Esophagus squamous epithelium (tissue), 5 donors: ENCODE measurements at regions not wholly inside any gene's neighbourhood (a gene's known extent, or its start where the extent isn't known, plus 50 kb on each side); places are given as distances from the start of the nearest gene placed in this dataset.

ENCODE experiments used
- DNase-seq: peaks from one replicate; lab custom pipeline; 2025; lab: John Stamatoyannopoulos, UW
- H3K27ac ChIP-seq, 4 donors: fragments of 200-600 bp; sonication (generic); one replicate each; pipeline ENCODE4 v1.5.1; 2016 to 2019; ENCODE audit warnings: mild to moderate bottlenecking in 1 of 4
- H3K27me3 ChIP-seq, 4 donors: fragments of 200-600 bp; sonication (generic); 1 replicate in 3 of 4; 2 replicates in 1 of 4; pipeline versions ENCODE4 v1.5.1 to v1.6.0; 2017 to 2021; ENCODE audit warnings: antibody characterized with exemption in 1 of 4
- H3K36me3 ChIP-seq, 3 donors: fragments of 200-600 bp; sonication (generic); one replicate each; pipeline ENCODE4 v1.5.1; 2016 to 2019
- H3K4me1 ChIP-seq, 3 donors: fragments of 200-600 bp; sonication (generic); one replicate each; pipeline ENCODE4 v1.5.1; 2017 to 2019
- H3K4me3 ChIP-seq, 4 donors: fragments of 200-600 bp; sonication (generic); 1 replicate in 3 of 4; 2 replicates in 1 of 4; pipeline ENCODE4 v1.5.1; 2016 to 2019; ENCODE audit warnings: mild to moderate bottlenecking in 2 of 4, moderate library complexity in 1 of 4
- H3K9me3 ChIP-seq, 3 donors: fragments of 200-600 bp; sonication (generic); one replicate each; pipeline ENCODE4 v1.5.1; 2016 to 2019
- CTCF ChIP-seq, 6 experiments: fragments of 450-650 bp in 4 of 6; fragments of 200-600 bp in 2 of 6; sonication (generic) in 2 of 6; IDR thresholded peaks; one replicate each; pipeline ENCODE4 v1.5.1; 2016 to 2019; ENCODE audit warnings: antibody characterized with exemption in 6 of 6, mild to moderate bottlenecking in 4 of 6, moderate library complexity in 4 of 6
- POLR2A ChIP-seq, 4 donors: fragments of 450-650 bp; IDR thresholded peaks; one replicate each; pipeline ENCODE4 v1.6.1; 2017; ENCODE audit warnings: antibody characterized with exemption in 4 of 4, mild to moderate bottlenecking in 4 of 4, moderate library complexity in 3 of 4
- WGBS, 2 donors: methylation state at CpG; one replicate each; pipeline ENCODE4 v1.1.5; 2018; 5-methylcytosine and 5-hydroxymethylcytosine counted together
- intact Hi-C: fragments of 100-400 bp; cut with DNase I; formaldehyde crosslinking; loops from one replicate; pipeline ENCODE4 v1.15.0; 2022
- donor health status: DM: yes; HTN: yes; CAD: no.

DNA sequence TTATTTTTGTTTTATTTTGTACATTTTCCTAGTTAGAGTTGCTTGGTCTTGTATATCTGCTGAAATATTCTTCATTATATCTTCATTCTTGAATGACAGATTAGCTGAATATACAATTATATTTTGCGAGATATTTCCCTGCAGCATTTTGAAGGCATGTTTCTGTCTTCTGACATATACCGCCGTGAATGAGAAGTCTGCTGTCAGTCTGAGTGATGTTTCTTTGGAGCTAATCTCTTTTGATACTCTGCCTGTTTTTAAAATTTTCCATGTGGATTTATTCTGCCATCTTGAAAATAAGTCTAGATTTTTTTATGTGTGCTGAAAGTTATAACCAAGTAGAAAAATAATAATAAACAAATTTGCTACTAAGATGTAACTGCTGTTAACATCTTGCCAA, 148.5 kb downstream of the MAGEC1 start:
- DNase-seq = no peak
- Histone ChIP-seq H3K27me3 (no peaks in the 10 kb centered on the region), H3K4me1 (no peaks in the 10 kb centered on the region), H3K27ac (no peak overlapping the region), H3K9me3 (no peaks in the 10 kb centered on the region), H3K36me3 (no peaks in the 10 kb centered on the region), H3K4me3 (no peak overlapping the region)
- 76 to 78% methylated on average over 3 of the region's 3 CpGs for WGBS, 2 donors
- TF ChIP-seq CTCF (IDR thresholded peaks at IDR 0.05) (no peak), POLR2A (IDR thresholded peaks at IDR 0.05) (no peak)
- intact Hi-C loops = no loop called here

- Histone ChIP-seq H3K27ac (no peak overlapping the region), H3K4me3 (no peak overlapping the region), H3K36me3 (no peaks in the 10 kb centered on the region), H3K27me3 (no peaks in the 10 kb centered on the region), H3K9me3 (no peaks in the 10 kb centered on the region), H3K4me1 (no peaks in the 10 kb centered on the region)
- intact Hi-C loops = no loop called here
- DNase-seq = no peak
- TF ChIP-seq POLR2A (IDR thresholded peaks at IDR 0.05) (no peak), CTCF (IDR thresholded peaks at IDR 0.05) (no peak)
- 67 to 68% methylated on average over 3 of the region's 3 CpGs for WGBS, 2 donors
Observed at GRCh38 chrX:142043196-142043595, 139.5 kb downstream of the MAGEC1 start.

GRCh38 chrX:142040906-142041305, 137.2 kb downstream of the MAGEC1 start:
- no peak overlapping the region for H3K4me3 ChIP-seq
- no peaks in the 10 kb centered on the region for H3K27me3 ChIP-seq
- DNase-seq = no peak
- H3K4me1 ChIP-seq = no peaks in the 10 kb centered on the region
- TF ChIP-seq CTCF (IDR thresholded peaks at IDR 0.05) (no peak), POLR2A (IDR thresholded peaks at IDR 0.05) (no peak)
- intact Hi-C loops = no loop called here
- H3K9me3 ChIP-seq = no peaks in the 10 kb centered on the region
- no peak overlapping the region for H3K27ac ChIP-seq
- WGBS, 2 donors = 78% methylated on average over 4 of the region's 6 CpGs
- H3K36me3 ChIP-seq = no peaks in the 10 kb centered on the region

DNA sequence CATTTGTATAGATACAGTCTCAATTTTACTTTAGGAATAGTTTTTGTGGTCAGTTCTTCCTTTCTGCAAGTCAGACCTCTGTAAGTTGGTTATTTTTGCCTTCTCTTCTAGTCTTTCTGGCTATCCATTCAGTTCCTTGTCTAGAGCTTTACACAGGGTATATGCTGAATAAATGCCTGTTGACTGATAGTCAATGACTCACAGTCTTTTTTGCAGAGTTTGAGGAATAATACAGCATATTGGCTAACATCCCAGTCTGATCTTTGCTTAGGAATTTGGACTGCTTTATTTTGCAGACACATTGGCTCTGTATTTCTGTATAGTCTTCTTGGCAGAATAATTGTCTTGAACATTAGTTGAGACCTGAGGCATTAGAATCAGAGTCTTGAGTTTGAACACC, 132.4 kb downstream of the MAGEC1 start:
- H3K27ac ChIP-seq = no peak overlapping the region
- no peak overlapping the region for H3K4me3 ChIP-seq
- TF ChIP-seq CTCF (IDR thresholded peaks at IDR 0.05) = no peak
- TF ChIP-seq POLR2A (IDR thresholded peaks at IDR 0.05) = no peak

GRCh38 chrX:142005532-142005931, 101.8 kb downstream of the MAGEC1 start:
- no peak for TF ChIP-seq POLR2A (IDR thresholded peaks at IDR 0.05)
- TF ChIP-seq CTCF (IDR thresholded peaks at IDR 0.05) = no peak
- WGBS, 2 donors = 63 to 71% methylated on average over 1 of the region's 1 CpG
- no peak overlapping the region for H3K4me3 ChIP-seq
- DNase-seq = no peak
- intact Hi-C loops = no loop called here
- no peaks in the 10 kb centered on the region for H3K27me3 ChIP-seq
- H3K4me1 ChIP-seq = no peaks in the 10 kb centered on the region
- no peaks in the 10 kb centered on the region for H3K9me3 ChIP-seq
- no peaks in the 10 kb centered on the region for H3K36me3 ChIP-seq
- no peak overlapping the region for H3K27ac ChIP-seq

More for the DNA sequence above, 132.4 kb downstream of the MAGEC1 start:
- Histone ChIP-seq H3K36me3 (no peaks in the 10 kb centered on the region), H3K4me1 (no peaks in the 10 kb centered on the region), H3K27me3 (no peaks in the 10 kb centered on the region), H3K9me3 (no peaks in the 10 kb centered on the region)
- no peak for DNase-seq
- intact Hi-C loops = no loop called here
